Endodermal cell (in vitro differentiated cells): ENCODE measurements at regions not wholly inside any gene's neighbourhood (a gene's known extent, or its start where the extent isn't known, plus 50 kb on each side); places are given as distances from the start of the nearest gene placed in this dataset.

ENCODE experiments used
- DNase-seq: peaks from one replicate; pipeline ENCODE4 v3.0.0-alpha.2; 2017
- H3K27ac ChIP-seq: 2 replicates; pipeline ENCODE4 v1.5.1; 2013; ENCODE audit warnings: mild to moderate bottlenecking, low read depth, low read length, moderate library complexity
- H3K27me3 ChIP-seq: 2 replicates; pipeline ENCODE4 v1.6.1; 2013; ENCODE audit warnings: mild to moderate bottlenecking, low read length, moderate library complexity; ENCODE audit not compliant: insufficient read depth, control insufficient read depth, poor library complexity, severe bottlenecking
- H3K36me3 ChIP-seq: 2 replicates; pipeline ENCODE4 v1.7.0; 2013; ENCODE audit warnings: mild to moderate bottlenecking, low read length, moderate library complexity; ENCODE audit not compliant: control insufficient read depth, insufficient read depth
- H3K4me1 ChIP-seq: one replicate; pipeline ENCODE4 v1.7.0; 2013; ENCODE audit warnings: low read length; ENCODE audit not compliant: control insufficient read depth, insufficient read depth
- H3K4me3 ChIP-seq: 2 replicates; pipeline ENCODE4 v1.5.1; 2013; ENCODE audit warnings: mild to moderate bottlenecking, low read length, moderate library complexity
- H3K9ac ChIP-seq: 2 replicates; pipeline ENCODE4 v1.6.1; 2013; ENCODE audit warnings: mild to moderate bottlenecking, low read length, moderate library complexity; ENCODE audit not compliant: poor library complexity, severe bottlenecking; ENCODE audit errors: extremely low read depth
- H3K9me3 ChIP-seq: 2 replicates; pipeline ENCODE4 v1.6.1; 2013; ENCODE audit warnings: mild to moderate bottlenecking, low read length, moderate library complexity; ENCODE audit not compliant: control insufficient read depth
- H3K27ac Mint-ChIP-seq: 2 replicates; pipeline ENCODE4 v1.8.0; 2020; ENCODE audit warnings: mixed read lengths
- H3K27me3 Mint-ChIP-seq: 2 replicates; pipeline ENCODE4 v1.8.0; 2021; ENCODE audit warnings: mild to moderate bottlenecking, mixed read lengths; ENCODE audit not compliant: insufficient read depth
- H3K36me3 Mint-ChIP-seq: 2 replicates; pipeline ENCODE4 v1.8.0; 2020; ENCODE audit warnings: low read depth, mixed read lengths
- H3K4me1 Mint-ChIP-seq: 2 replicates; pipeline ENCODE4 v1.8.0; 2020; ENCODE audit warnings: mixed read lengths
- H3K4me3 Mint-ChIP-seq: 2 replicates; pipeline ENCODE4 v1.8.0; 2020; ENCODE audit warnings: mild to moderate bottlenecking, moderate library complexity, mixed read lengths
- H3K9me3 Mint-ChIP-seq: 2 replicates; pipeline ENCODE4 v1.8.0; 2020; ENCODE audit warnings: mild to moderate bottlenecking, mixed read lengths
- WGBS, 2 experiments: methylation state at CpG; one replicate each; pipeline versions ENCODE4 v1.1.5 to v1.1.7; 2013; ENCODE audit warnings: missing lambda C conversion rate in 2 of 2, mixed read lengths in 1 of 2; ENCODE audit not compliant: insufficient coverage in 1 of 2, insufficient read length in 1 of 2; 5-methylcytosine and 5-hydroxymethylcytosine counted together
- TF ChIP-seq, protein P1 (sequence below): fragments of 200-600 bp; sonication (generic); conservative IDR thresholded peaks from 2 replicates; pipeline ENCODE4 v1.5.0; 2021; ENCODE audit warnings: antibody characterized with exemption, mild to moderate bottlenecking

DNA sequence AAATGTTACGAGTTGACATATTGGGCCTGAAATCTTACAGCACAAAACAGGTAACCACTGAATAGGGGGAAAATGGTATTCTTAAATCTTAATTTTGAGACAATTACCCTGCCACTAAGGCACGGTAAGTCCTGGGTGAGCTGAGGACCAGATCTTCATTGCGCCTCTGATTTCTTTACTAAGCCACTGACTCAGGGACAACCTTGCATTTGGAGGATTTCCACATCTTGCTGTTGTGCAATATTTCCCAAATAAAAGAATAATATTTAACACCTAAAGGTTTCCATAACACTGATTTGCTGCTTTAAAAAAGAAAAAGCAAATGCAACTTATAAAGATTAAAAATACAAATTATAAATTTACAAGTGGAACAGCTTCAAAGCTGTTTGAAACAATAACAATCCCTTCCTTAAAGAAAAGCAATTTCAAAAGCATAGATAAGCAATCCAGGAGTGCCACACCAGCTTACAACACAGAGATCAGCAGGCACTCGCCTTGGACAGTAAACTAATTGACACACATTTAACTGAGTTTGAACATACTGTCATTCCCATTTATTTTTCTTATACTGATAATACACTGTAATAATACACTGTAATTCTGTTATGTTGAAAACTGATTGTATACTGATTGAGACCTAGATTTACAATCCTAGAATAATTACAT lies 79.6 kb upstream of the DOCK9 start:
- no peaks in the 10 kb centered on the region for H3K36me3 Mint-ChIP-seq
- Histone ChIP-seq H3K4me1 (no peaks in the 10 kb centered on the region), H3K36me3 (no peaks in the 10 kb centered on the region), H3K9ac (no peak overlapping the region), H3K9me3 (no peaks in the 10 kb centered on the region), H3K27ac (no peak overlapping the region), H3K27me3 (no peaks in the 10 kb centered on the region), H3K4me3 (no peak overlapping the region)
- peaks cover 5% of the 10 kb centered on the region for H3K4me1 Mint-ChIP-seq
- no peak for DNase-seq
- no peaks in the 10 kb centered on the region for H3K27me3 Mint-ChIP-seq
- TF ChIP-seq, protein P1, sequence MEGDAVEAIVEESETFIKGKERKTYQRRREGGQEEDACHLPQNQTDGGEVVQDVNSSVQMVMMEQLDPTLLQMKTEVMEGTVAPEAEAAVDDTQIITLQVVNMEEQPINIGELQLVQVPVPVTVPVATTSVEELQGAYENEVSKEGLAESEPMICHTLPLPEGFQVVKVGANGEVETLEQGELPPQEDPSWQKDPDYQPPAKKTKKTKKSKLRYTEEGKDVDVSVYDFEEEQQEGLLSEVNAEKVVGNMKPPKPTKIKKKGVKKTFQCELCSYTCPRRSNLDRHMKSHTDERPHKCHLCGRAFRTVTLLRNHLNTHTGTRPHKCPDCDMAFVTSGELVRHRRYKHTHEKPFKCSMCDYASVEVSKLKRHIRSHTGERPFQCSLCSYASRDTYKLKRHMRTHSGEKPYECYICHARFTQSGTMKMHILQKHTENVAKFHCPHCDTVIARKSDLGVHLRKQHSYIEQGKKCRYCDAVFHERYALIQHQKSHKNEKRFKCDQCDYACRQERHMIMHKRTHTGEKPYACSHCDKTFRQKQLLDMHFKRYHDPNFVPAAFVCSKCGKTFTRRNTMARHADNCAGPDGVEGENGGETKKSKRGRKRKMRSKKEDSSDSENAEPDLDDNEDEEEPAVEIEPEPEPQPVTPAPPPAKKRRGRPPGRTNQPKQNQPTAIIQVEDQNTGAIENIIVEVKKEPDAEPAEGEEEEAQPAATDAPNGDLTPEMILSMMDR: no peak
- H3K27ac Mint-ChIP-seq: no peak overlapping the region
- WGBS, 2 experiments: 93 to 100% methylated on average over 2 to 4 of the region's 4 CpGs
- H3K4me3 Mint-ChIP-seq: no peak overlapping the region
- no peaks in the 10 kb centered on the region for H3K9me3 Mint-ChIP-seq

DNA sequence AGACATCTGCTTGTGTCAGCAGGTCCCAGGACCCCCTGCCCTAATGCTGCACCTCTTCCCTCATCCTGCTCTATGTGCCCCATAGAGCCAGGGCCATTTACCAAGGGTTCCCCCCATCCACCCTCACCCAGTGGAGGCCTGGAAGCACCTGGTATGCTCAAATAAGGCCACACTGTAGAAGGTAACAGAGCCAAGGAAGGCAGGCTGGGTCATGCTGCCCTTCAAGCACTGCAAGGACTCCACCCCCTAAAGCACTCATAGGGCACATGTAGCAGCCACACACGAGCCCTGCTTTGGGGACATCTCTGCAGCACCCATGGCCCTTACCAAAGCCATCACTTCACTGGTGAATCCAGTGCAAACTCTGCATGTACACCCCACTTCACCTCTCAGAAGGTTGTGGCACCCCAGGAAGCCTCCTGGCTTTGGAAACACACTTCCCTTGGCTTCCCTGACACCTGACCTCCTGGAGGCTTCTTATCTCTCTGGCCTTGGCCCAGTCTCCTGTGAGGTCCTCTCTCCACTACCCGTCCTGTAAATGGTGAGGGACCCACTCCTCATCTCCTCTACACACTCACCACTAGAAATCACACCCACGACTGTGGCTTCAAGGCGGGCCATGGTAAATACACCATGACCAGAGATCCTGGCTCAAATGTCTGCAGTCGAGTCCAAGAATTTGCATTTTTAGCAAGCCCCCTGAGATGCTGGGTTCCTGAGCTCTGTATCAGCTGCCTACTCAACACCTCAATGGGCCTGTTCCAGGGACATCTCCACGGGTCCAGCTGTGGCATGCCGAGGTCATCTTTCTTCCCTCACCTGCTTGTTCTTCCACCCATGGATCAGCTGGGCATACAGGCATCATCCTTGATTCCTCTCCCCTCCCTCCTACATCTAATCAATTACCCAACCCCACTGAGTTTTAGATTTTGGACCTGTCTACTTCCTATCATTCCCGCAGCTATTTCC lies 80.9 kb upstream of the DOCK9 start:
- H3K36me3 Mint-ChIP-seq: no peaks in the 10 kb centered on the region
- no peak overlapping the region for H3K4me3 ChIP-seq
- no peak overlapping the region for H3K27ac Mint-ChIP-seq
- H3K27ac ChIP-seq: no peak overlapping the region
- H3K4me1 ChIP-seq: no peaks in the 10 kb centered on the region
- H3K36me3 ChIP-seq: no peaks in the 10 kb centered on the region
- no peak overlapping the region for H3K4me3 Mint-ChIP-seq
- no peaks in the 10 kb centered on the region for H3K27me3 Mint-ChIP-seq
- H3K9me3 Mint-ChIP-seq: no peaks in the 10 kb centered on the region
- TF ChIP-seq, protein P1: no peak
- H3K27me3 ChIP-seq: no peaks in the 10 kb centered on the region
- no peak for DNase-seq
- no peak overlapping the region for H3K9ac ChIP-seq
- 88 to 95% methylated on average over 6 to 8 of the region's 8 CpGs for WGBS, 2 experiments
- H3K4me1 Mint-ChIP-seq: peaks cover 1% of the 10 kb centered on the region
- no peaks in the 10 kb centered on the region for H3K9me3 ChIP-seq

DNA sequence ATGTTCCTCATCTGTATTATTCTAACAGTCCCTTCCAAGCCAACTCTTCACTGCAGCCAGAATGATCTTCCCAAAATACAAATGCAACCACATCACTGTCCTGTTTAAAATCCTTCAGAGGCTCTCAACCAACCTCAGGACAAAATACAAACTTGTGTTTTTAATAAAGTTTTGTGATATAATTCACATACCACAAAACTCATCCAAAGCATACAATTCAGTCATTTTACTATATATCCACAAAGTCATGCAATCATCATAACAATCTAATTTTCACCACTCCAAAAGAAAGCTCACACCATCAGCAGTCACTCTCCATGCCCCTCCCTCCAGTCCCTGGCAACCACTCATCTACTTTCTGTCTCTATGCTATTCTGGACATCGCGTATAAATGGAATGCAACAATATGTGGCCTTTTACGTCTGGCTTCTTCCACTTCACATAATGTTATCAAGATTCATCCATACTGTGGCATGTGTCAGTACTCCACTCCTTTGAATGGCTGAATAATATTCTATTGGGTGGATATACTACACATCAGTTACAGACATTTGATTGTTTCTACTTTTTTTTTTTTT lies 81.7 kb upstream of the DOCK9 start:
- 96% methylated on average over 3 of the region's 3 CpGs; no CpG with 5 or more reads in 1 of the 2 experiments for WGBS, 2 experiments
- Mint-ChIP-seq H3K9me3 (no peaks in the 10 kb centered on the region), H3K36me3 (no peaks in the 10 kb centered on the region)

More for the DNA sequence above, 81.7 kb upstream of the DOCK9 start:
- Mint-ChIP-seq H3K27ac (no peak overlapping the region), H3K4me1 (no peaks in the 10 kb centered on the region), H3K4me3 (no peak overlapping the region), H3K27me3 (no peaks in the 10 kb centered on the region)
- Histone ChIP-seq H3K4me3 (no peak overlapping the region), H3K36me3 (no peaks in the 10 kb centered on the region), H3K9ac (no peak overlapping the region), H3K4me1 (no peaks in the 10 kb centered on the region), H3K27ac (no peak overlapping the region), H3K9me3 (no peaks in the 10 kb centered on the region), H3K27me3 (no peaks in the 10 kb centered on the region)
- DNase-seq: no peak
- TF ChIP-seq, protein P1: no peak
